Thoracic aorta (tissue), 2 donors: ENCODE measurements at regions not wholly inside any gene's neighbourhood (a gene's known extent, or its start where the extent isn't known, plus 50 kb on each side); places are given as distances from the start of the nearest gene placed in this dataset.

Experiments
- ATAC-seq: fragments of 150-250 bp; one replicate; pipeline ENCODE4 v1.8.0; 2017; ENCODE audit warnings: low read depth; ENCODE audit not compliant: insufficient number of reproducible peaks, low FRiP score
- DNase-seq: peaks from one replicate; pipeline ENCODE4 v3.0.0-alpha.2; 2020; ENCODE audit warnings: low spot score
- H3K27ac ChIP-seq, 2 donors: fragments of 200-600 bp; sonication (generic); 1 replicate in 1 of 2; 2 replicates in 1 of 2; pipeline ENCODE4 v1.5.1; 2016; ENCODE audit warnings: mild to moderate bottlenecking in 2 of 2, moderate library complexity in 2 of 2
- H3K27me3 ChIP-seq: fragments of 200-600 bp; sonication (generic); replicated peaks from 2 replicates; pipeline ENCODE4 v1.6.0; 2016; ENCODE audit warnings: mild to moderate bottlenecking; ENCODE audit not compliant: insufficient read depth
- H3K36me3 ChIP-seq: fragments of 200-600 bp; sonication (generic); one replicate; pipeline ENCODE4 v1.5.1; 2016
- H3K4me1 ChIP-seq, 2 donors: fragments of 200-600 bp; sonication (generic); 1 replicate in 1 of 2; 2 replicates in 1 of 2; pipeline versions ENCODE4 v1.5.1 to v1.6.0; 2016; ENCODE audit warnings: low read depth in 2 of 2, mild to moderate bottlenecking in 1 of 2; ENCODE audit not compliant: control insufficient read depth in 1 of 2
- H3K4me3 ChIP-seq: fragments of 200-600 bp; sonication (generic); 2 replicates; pipeline ENCODE4 v1.5.1; 2016; ENCODE audit warnings: mild to moderate bottlenecking
- H3K9me3 ChIP-seq: fragments of 200-600 bp; sonication (generic); 2 replicates; pipeline ENCODE4 v1.5.1; 2016
- TF ChIP-seq, protein P1 (sequence below): fragments of 200-600 bp; sonication (generic); IDR thresholded peaks from one replicate; pipeline ENCODE4 v1.5.1; 2019; ENCODE audit warnings: antibody characterized with exemption

DNA sequence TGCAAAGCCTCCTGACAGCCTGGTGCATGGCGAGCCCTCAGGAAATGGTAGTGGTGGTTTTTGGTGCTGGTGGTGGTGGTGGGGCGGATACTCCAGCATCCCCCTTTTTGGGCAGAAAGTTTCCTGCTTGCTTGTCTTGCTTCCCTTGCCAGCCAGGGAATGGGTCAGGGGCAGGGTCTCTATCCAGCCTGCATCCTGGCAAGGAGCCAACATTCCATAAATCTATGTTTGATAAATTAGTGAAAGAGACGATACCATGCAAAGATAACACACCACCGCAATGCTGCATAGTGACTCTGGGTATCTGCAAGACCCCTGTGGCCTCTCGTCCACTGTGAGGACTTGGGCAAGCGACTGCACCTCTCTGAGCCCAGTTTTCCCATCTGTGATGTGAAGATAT lies 246.2 kb downstream of the LRFN2 start:
- no peak for ATAC-seq
- TF ChIP-seq, protein P1, sequence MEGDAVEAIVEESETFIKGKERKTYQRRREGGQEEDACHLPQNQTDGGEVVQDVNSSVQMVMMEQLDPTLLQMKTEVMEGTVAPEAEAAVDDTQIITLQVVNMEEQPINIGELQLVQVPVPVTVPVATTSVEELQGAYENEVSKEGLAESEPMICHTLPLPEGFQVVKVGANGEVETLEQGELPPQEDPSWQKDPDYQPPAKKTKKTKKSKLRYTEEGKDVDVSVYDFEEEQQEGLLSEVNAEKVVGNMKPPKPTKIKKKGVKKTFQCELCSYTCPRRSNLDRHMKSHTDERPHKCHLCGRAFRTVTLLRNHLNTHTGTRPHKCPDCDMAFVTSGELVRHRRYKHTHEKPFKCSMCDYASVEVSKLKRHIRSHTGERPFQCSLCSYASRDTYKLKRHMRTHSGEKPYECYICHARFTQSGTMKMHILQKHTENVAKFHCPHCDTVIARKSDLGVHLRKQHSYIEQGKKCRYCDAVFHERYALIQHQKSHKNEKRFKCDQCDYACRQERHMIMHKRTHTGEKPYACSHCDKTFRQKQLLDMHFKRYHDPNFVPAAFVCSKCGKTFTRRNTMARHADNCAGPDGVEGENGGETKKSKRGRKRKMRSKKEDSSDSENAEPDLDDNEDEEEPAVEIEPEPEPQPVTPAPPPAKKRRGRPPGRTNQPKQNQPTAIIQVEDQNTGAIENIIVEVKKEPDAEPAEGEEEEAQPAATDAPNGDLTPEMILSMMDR, result no peak
- Histone ChIP-seq H3K27me3 (no peaks in the 10 kb centered on the region), H3K27ac (no peak overlapping the region), H3K9me3 (no peaks in the 10 kb centered on the region), H3K4me3 (no peak overlapping the region), H3K36me3 (no peaks in the 10 kb centered on the region), H3K4me1 (no peaks in the 10 kb centered on the region)
- DNase-seq, result no peak

DNA sequence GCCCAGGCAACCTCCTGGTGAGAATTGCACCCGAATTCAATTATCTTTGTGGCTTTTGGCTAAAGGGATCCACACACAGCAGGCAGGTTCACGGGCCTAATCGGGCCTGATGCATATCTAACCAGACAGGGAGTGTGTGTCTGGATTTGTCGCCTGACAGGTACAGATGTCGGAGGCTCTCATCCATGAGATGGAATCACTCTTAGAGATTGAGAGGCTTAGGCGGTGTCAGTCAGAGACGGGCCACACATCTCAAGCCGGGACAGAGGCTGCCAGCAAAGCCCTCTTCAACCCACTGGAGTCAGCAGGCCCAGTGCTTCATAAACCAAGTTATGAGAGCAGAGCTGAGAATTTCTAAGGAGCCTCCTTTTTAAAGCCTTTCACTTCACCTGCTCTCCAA lies 247.0 kb downstream of the LRFN2 start:
- H3K27ac ChIP-seq, result no peak overlapping the region
- H3K9me3 ChIP-seq, result no peaks in the 10 kb centered on the region
- TF ChIP-seq, protein P1, result no peak
- H3K4me3 ChIP-seq, result no peak overlapping the region
- ATAC-seq (no peak), DNase-seq (no peak)
- no peaks in the 10 kb centered on the region for H3K36me3 ChIP-seq
- H3K27me3 ChIP-seq, result no peaks in the 10 kb centered on the region
- H3K4me1 ChIP-seq, result no peaks in the 10 kb centered on the region

DNA sequence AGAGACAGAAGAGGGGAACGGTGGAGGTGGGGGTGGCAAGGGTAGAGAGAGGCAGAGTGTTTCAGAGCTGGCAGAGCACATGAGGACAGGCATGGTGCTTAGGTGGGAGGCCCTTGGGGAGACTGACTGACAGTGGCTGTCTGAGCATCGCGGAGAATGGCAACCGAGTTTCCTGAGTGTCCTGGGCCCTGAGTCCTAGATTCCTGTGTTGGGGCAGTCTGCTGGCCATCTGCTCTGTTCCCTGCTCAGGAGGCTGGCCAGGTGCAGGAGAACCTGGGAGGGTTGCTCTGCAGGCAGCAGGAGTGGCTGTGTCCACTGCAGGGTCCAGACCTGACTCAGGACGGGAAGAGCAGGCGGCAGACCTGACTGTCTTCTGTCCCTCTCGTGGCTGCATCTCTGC lies 248.9 kb downstream of the LRFN2 start:
- no peak for DNase-seq
- no peaks in the 10 kb centered on the region for H3K4me1 ChIP-seq
- no peak overlapping the region for H3K4me3 ChIP-seq

DNA sequence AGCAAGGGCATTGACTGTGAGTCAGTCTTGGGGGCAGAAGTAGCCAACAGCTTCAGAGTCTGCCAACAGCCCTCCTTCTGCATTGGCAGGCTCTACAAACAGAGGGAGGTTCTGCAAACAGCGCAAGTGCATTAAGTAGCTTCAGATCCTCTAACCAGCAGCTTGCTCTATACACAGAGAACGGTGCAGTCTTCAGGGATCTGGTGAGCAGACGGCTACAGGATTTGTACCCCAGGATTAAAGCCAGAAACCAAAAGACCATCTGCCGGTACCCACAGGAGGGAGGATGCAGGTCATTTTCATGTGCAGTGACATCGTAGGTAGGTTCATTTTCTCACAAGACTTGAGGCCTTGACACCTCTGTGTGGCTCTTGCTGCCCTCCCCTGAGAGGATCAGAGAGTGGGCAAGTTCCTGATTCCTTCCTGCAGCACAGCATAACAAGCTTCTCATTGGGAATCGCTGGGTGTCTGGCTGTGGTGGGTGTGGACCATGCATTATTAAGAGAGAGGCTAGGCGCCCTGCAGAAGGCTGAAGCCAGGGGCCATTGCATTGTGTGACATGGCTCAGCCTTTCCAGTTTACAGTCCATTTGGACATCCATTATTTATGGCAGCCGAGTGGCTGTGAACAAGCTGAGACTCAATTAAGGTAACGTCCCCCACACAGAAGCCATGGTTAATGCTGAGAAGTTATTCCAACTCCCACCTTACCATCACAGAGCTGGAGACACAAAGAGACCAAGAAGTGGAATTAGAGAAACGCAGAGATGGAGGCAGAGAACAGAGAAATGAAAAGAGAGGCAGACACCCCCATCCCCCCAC lies 250.0 kb downstream of the LRFN2 start:
- ATAC-seq (no peak), DNase-seq (no peak)
- no peaks in the 10 kb centered on the region for H3K36me3 ChIP-seq
- H3K9me3 ChIP-seq, result no peaks in the 10 kb centered on the region
- no peak overlapping the region for H3K27ac ChIP-seq
- H3K4me1 ChIP-seq, result no peaks in the 10 kb centered on the region
- TF ChIP-seq, protein P1, result no peak
- H3K4me3 ChIP-seq, result no peak overlapping the region
- H3K27me3 ChIP-seq, result no peaks in the 10 kb centered on the region

More for the DNA sequence above, 248.9 kb downstream of the LRFN2 start:
- Histone ChIP-seq H3K27me3 (no peaks in the 10 kb centered on the region), H3K27ac (no peak overlapping the region), H3K9me3 (no peaks in the 10 kb centered on the region), H3K36me3 (no peaks in the 10 kb centered on the region)
- TF ChIP-seq, protein P1, result no peak
- ATAC-seq, result no peak

DNA sequence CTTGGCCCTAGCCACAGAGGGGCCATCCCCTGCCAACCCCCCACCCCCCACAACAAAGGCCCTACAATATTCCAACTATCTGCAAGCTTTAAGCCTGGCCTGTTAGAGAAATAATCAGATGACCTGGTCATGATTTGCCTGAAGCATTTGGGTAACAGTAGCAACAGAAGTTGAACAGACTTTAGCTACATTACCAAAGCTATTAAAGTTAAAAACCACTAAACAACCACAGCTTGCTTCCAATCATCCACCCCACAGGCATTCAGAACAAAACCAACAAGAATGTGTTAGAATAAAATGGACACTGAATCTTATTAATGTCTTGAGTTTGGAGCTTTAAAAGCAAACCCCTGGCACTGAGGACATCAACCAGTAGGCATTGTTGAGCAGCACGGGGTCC lies 250.9 kb downstream of the LRFN2 start:
- Histone ChIP-seq H3K9me3 (no peaks in the 10 kb centered on the region), H3K36me3 (no peaks in the 10 kb centered on the region), H3K4me3 (no peak overlapping the region), H3K27me3 (no peaks in the 10 kb centered on the region), H3K4me1 (no peaks in the 10 kb centered on the region), H3K27ac (no peak overlapping the region)
- TF ChIP-seq, protein P1, result no peak
- no peak for DNase-seq
- no peak for ATAC-seq
